NCI-H1930 (cell line): ENCODE measurements at regions not wholly inside any gene's neighbourhood (a gene's known extent, or its start where the extent isn't known, plus 50 kb on each side); places are given as distances from the start of the nearest gene placed in this dataset.

ENCODE experiments used
- DNase-seq, 2 experiments: peaks; one replicate each; lab custom pipeline; 2025; lab: John Stamatoyannopoulos, UW

GRCh38 chr15:25955628-25956027 is 92.5 kb upstream of the ATP10A start:
- DNase-seq, result no peak

- no peak for DNase-seq
These were observed 91.3 kb upstream of the ATP10A start for GRCh38 chr15:25954398-25954797.

GRCh38 chr15:25950014-25950413 is 86.9 kb upstream of the ATP10A start:
- no peak for DNase-seq

- peak in 1 of 2 experiments; percentile 8 for DNase-seq
These were observed 84.5 kb upstream of the ATP10A start for GRCh38 chr15:25947323-25948314.

GRCh38 chr15:25946241-25946805 is 83.2 kb upstream of the ATP10A start:
- DNase-seq, result no peak

GRCh38 chr15:25944386-25944785 is 81.3 kb upstream of the ATP10A start:
- DNase-seq, result no peak

- DNase-seq, result no peak
These were observed 80.7 kb upstream of the ATP10A start for GRCh38 chr15:25943831-25944230.

GRCh38 chr15:25939122-25939521 is 76.0 kb upstream of the ATP10A start:
- DNase-seq, result no peak

GRCh38 chr15:25937796-25938195 is 74.7 kb upstream of the ATP10A start:
- no peak for DNase-seq

GRCh38 chr15:25936004-25936403 is 72.9 kb upstream of the ATP10A start:
- DNase-seq, result no peak

GRCh38 chr15:25933456-25934158 is 70.5 kb upstream of the ATP10A start:
- no peak for DNase-seq

GRCh38 chr15:25932696-25933095 is 69.6 kb upstream of the ATP10A start:
- DNase-seq, result no peak

GRCh38 chr15:25931851-25932250 is 68.7 kb upstream of the ATP10A start:
- no peak for DNase-seq

GRCh38 chr15:25930931-25931330 is 67.8 kb upstream of the ATP10A start:
- DNase-seq, result no peak
